ENCODE measurements at regions not wholly inside any gene's neighbourhood (a gene's known extent, or its start where the extent isn't known, plus 50 kb on each side); places are given as distances from the start of the nearest gene placed in this dataset.

DNA sequence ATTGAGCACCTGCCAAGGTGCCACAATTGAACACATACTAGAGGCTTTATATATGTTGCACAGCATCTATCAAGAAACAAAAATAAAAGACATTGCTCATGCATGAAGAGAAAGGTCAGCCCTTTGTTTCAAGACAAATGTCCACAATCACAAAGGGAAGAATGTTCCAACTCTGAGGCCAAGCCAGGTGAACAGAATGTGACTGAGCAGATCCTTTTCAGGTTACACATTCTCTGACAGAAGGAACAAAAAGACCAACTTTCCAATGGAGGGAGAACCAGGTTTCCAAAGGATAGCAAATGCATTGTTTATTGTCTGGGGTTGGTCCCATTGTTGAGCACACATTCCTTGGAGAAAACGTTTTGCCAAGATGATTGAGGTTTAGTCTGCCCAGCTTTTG lies 50.2 kb upstream of the FAM174B start:
- no peak overlapping the region for H3K4me3 ChIP-seq
- H3K36me3 ChIP-seq = no peaks in the 10 kb centered on the region
- no peaks in the 10 kb centered on the region for H3K27me3 ChIP-seq
- intact Hi-C loops (cut with DNase I) = no loop called here
- no peaks in the 10 kb centered on the region for H3K9me3 ChIP-seq
- H3K27ac ChIP-seq = no peak overlapping the region
- no peak overlapping the region for H3K9ac ChIP-seq (ENCODE audit: low read depth in 2 of 2, low read length in 2 of 2)
- H3K4me1 ChIP-seq = no peaks in the 10 kb centered on the region
- DNase-seq = no peak
- TF ChIP-seq, protein P1, sequence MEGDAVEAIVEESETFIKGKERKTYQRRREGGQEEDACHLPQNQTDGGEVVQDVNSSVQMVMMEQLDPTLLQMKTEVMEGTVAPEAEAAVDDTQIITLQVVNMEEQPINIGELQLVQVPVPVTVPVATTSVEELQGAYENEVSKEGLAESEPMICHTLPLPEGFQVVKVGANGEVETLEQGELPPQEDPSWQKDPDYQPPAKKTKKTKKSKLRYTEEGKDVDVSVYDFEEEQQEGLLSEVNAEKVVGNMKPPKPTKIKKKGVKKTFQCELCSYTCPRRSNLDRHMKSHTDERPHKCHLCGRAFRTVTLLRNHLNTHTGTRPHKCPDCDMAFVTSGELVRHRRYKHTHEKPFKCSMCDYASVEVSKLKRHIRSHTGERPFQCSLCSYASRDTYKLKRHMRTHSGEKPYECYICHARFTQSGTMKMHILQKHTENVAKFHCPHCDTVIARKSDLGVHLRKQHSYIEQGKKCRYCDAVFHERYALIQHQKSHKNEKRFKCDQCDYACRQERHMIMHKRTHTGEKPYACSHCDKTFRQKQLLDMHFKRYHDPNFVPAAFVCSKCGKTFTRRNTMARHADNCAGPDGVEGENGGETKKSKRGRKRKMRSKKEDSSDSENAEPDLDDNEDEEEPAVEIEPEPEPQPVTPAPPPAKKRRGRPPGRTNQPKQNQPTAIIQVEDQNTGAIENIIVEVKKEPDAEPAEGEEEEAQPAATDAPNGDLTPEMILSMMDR (IDR thresholded peaks at IDR 0.05) = no peak

DNA sequence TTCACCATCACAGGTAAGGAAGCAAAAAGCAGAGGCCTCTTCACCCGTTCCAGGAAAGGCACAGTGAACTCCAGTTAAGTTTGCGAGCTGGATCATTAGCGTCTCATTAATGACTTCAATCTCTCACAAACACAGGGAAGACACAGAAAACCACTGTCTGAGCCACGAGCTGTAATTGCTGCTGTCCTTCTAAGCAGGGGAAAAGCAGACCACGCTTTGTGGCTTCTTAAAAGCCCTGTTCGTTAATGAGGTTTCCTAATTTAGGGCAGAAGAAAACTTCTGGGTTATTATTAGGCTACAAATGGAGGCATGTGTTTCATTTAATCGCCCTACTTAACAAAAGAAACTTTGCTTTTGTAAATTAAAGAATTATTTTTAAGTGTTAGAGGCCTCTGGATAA lies 50.6 kb upstream of the FAM174B start:
- no peak for DNase-seq
- intact Hi-C loops (cut with DNase I) = no loop called here
- no peak overlapping the region for H3K9ac ChIP-seq (ENCODE audit: low read depth in 2 of 2, low read length in 2 of 2)
- H3K27ac ChIP-seq = no peak overlapping the region
- no peaks in the 10 kb centered on the region for H3K36me3 ChIP-seq
- no peaks in the 10 kb centered on the region for H3K4me1 ChIP-seq
- H3K9me3 ChIP-seq = no peaks in the 10 kb centered on the region
- H3K27me3 ChIP-seq = no peaks in the 10 kb centered on the region
- H3K4me3 ChIP-seq = no peak overlapping the region
- TF ChIP-seq, protein P1 (IDR thresholded peaks at IDR 0.05) = no peak

DNA sequence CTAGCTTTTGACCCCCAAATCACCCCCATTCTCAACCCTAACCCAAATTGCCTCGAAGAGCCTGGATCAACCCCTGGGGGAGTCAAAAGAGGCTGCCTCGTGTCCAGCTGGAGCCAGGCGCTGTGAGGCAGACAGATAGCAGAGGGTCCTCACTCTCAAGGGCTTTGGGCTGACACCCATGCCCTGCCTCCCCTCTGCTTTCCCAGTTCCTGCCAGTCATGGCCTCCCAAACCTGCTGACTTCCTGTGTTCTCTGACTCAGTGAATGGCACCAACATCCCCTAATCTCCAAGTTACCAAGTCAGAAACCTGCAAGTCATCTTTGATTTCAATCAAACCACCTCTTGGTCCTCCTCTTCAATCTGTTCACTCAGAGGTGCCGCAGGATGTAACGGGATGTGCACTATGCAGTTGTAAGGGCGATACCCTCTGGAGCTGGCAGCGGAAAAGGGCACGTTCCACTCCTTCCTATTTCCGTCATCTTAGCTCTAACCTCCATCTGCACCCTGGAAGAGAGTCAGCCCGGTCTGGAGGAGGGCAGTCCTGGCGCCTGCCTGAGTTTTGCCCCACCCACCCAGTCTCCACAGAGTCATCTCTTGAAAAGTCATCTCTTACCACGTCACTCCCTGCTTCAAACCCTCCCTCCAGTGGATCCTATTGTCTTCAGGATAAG lies 52.4 kb upstream of the FAM174B start:
- H3K27me3 ChIP-seq = no peaks in the 10 kb centered on the region
- H3K9ac ChIP-seq (ENCODE audit: low read depth in 2 of 2, low read length in 2 of 2) = no peak overlapping the region
- no peaks in the 10 kb centered on the region for H3K9me3 ChIP-seq
- no peaks in the 10 kb centered on the region for H3K36me3 ChIP-seq
- TF ChIP-seq, protein P1 (IDR thresholded peaks at IDR 0.05) = no peak
- H3K4me3 ChIP-seq = no peak overlapping the region
- no peak for DNase-seq
- intact Hi-C loops (cut with DNase I) = no loop called here
- no peaks in the 10 kb centered on the region for H3K4me1 ChIP-seq
- no peak overlapping the region for H3K27ac ChIP-seq

DNA sequence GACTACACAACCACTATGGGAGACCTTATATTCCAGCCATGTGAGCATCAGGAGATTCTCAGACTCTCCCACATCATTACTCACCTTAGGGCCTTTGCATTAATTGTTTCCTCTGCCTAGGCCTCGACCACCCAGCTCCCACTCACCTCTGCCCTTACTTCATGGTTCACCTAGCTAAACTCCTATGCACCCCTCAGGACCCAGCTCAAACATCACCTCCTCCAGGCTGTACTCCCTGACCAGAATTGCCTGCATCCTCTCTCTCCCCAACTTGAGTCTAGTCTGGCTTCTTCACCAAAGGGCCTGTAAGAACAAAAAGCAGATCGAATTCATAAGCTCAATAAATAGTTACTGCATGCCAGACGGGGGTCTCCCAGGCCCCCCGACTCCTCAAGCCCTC lies 53.1 kb upstream of the FAM174B start:
- Histone ChIP-seq H3K9ac (ENCODE audit: low read depth in 2 of 2, low read length in 2 of 2) (no peak overlapping the region), H3K27me3 (no peaks in the 10 kb centered on the region), H3K9me3 (no peaks in the 10 kb centered on the region), H3K4me3 (no peak overlapping the region), H3K36me3 (no peaks in the 10 kb centered on the region), H3K4me1 (no peaks in the 10 kb centered on the region), H3K27ac (no peak overlapping the region)
- intact Hi-C loops (cut with DNase I) = no loop called here
- TF ChIP-seq, protein P1 (IDR thresholded peaks at IDR 0.05) = no peak
- no peak for DNase-seq

DNA sequence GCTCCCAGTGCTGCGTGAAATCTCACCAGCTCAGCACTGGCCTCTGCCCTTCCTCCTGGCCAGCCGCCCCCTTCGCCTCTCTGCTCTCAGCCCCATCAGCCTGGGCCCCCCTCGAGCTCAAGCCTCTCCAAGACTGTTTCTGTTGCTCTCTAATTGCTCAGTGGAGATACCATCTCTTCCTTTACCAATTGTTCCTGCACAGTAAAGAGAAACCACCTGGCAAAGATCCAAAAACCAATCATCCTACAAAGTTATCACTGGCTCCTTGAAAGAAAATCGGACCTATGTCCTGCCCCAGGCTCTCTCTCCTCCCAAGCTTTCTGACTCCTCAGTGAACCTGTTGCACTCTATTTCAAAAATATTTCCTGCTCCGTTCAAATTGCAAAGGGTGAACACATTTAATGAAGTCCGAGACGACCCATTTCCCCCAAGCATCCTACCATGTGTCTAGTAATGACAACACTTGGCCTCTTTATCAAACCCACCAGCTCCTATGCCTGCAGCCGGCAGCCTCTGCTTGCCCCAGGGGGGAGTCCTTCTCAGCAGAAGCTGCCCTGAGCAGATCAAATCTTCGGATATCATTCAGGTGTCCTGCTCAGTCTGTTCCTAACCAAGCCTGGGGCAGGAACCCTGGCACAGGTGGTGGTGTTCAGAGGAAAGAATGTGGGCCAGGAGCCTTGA lies 53.7 kb upstream of the FAM174B start:
- TF ChIP-seq, protein P1 (IDR thresholded peaks at IDR 0.05) = no peak
- DNase-seq = no peak
- H3K9me3 ChIP-seq = no peaks in the 10 kb centered on the region
- H3K4me1 ChIP-seq = no peaks in the 10 kb centered on the region
- intact Hi-C loops (cut with DNase I) = no loop called here
- no peaks in the 10 kb centered on the region for H3K27me3 ChIP-seq
- H3K9ac ChIP-seq (ENCODE audit: low read depth in 2 of 2, low read length in 2 of 2) = no peak overlapping the region
- no peak overlapping the region for H3K4me3 ChIP-seq
- H3K36me3 ChIP-seq = no peaks in the 10 kb centered on the region
- no peak overlapping the region for H3K27ac ChIP-seq
